ENCODE measurements at regions not wholly inside any gene's neighbourhood (a gene's known extent, or its start where the extent isn't known, plus 50 kb on each side); places are given as distances from the start of the nearest gene placed in this dataset.
"Not testable (repeated sequence)": the region's sequence is repeated elsewhere in the genome, so short reads cannot be mapped to it uniquely, and the experiment has no call there.

DNA sequence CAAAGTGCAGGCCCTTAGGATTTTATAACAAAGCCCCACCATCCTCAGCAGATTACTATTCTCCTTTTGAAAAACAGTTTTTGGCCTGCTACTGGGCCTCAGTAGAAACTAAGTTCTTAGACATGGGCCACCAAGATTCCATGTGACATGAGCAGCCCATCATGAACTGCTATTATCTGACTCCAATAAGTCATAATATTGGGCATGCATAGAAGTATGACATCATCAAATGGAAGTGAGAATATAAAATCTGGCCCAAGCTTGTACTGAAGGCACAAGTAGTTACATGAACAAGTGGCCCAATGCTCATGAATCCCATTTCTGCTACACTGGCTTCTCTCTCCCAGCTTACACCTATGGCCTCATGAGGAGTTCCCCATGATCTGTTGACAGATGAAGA lies 404.8 kb downstream of the EPHA5 start:
- no peaks in the 10 kb centered on the region for H3K9me3 ChIP-seq
- H3K36me3 ChIP-seq = no peaks in the 10 kb centered on the region
- no peaks in the 10 kb centered on the region for H3K27me3 ChIP-seq
- H3K4me3 ChIP-seq = no peak overlapping the region
- DNase-seq = no peak

DNA sequence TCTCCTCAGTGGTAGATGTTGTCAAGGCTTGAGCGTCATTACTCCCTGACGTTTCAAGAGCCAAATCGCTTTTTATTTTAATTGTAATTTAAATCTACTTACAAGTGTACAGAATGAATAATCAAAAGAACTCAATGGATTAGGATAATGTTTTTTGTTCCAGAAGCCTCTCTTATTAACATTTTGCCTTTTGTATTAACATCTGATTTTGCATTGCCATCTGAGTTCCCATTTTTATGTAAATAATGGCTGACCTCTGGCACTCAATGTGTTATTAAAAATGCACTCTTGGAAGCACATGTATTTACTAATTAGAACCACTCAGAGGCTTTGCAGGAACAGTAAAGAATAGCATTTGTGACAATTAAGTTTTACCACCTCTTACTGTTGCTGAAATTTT lies 411.0 kb downstream of the EPHA5 start:
- H3K9me3 ChIP-seq = no peaks in the 10 kb centered on the region
- no peaks in the 10 kb centered on the region for H3K36me3 ChIP-seq
- H3K27me3 ChIP-seq = no peaks in the 10 kb centered on the region
- no peak overlapping the region for H3K4me3 ChIP-seq
- DNase-seq = no peak

DNA sequence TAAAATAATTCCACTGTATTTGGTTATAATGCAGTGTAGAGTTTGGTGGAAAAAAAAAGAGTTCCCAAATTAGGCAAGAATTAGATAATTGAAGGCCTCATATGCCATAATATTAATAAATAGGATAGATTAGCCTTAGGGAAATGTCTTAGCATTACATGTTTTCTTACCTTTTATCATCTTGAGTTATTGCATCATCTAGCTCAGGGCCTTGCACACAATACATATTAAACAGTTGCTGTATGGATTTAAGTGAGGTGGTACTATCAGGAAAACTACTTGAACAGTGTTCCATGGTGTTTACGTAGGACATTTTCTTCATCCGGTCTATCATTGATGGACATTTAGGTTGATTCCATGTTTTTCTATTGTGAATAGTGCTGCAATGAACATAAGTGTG lies 419.4 kb downstream of the EPHA5 start:
- Histone ChIP-seq H3K4me3 (no peak overlapping the region), H3K27me3 (no peaks in the 10 kb centered on the region), H3K9me3 (no peaks in the 10 kb centered on the region), H3K36me3 (no peaks in the 10 kb centered on the region)
- DNase-seq = no peak

DNA sequence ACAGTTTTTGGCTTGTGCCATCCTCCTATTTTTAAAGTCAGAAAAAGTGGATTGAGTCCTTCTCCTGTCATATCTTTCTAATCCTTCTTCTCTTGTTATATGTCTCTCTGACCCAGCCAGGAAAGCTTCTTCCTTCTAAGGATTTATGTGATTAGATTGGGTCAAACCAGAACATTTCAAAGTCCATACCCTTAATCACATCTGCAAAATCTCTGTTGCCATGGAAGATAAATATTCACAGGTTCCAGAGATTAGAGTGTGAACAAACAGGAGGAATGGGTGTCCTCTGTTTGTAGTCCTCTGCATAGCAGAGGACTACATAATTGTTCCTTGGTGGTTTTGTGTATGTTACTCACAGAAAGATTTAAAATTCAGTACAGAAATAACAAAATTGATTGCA lies 421.2 kb downstream of the EPHA5 start:
- no peaks in the 10 kb centered on the region for H3K36me3 ChIP-seq
- no peaks in the 10 kb centered on the region for H3K27me3 ChIP-seq
- no peak for DNase-seq
- no peak overlapping the region for H3K4me3 ChIP-seq
- H3K9me3 ChIP-seq = no peaks in the 10 kb centered on the region

GRCh38 chr4:65242156-65242846 lies 428.0 kb downstream of the EPHA5 start:
- no peaks in the 10 kb centered on the region for H3K27me3 ChIP-seq
- no peaks in the 10 kb centered on the region for H3K36me3 ChIP-seq
- H3K9me3 ChIP-seq = no peaks in the 10 kb centered on the region
- DNase-seq = no peak
- H3K4me3 ChIP-seq = no peak overlapping the region

- no peak for DNase-seq
- Histone ChIP-seq H3K4me3 (no peak overlapping the region), H3K36me3 (no peaks in the 10 kb centered on the region), H3K27me3 (no peaks in the 10 kb centered on the region), H3K9me3 (no peaks in the 10 kb centered on the region)
Observed at GRCh38 chr4:65241257-65241997, 428.9 kb downstream of the EPHA5 start.

- Histone ChIP-seq H3K4me3 (no peak overlapping the region), H3K36me3 (no peaks in the 10 kb centered on the region), H3K9me3 (no peaks in the 10 kb centered on the region), H3K27me3 (no peaks in the 10 kb centered on the region)
- no peak for DNase-seq
Observed at GRCh38 chr4:65234061-65234460, 436.2 kb downstream of the EPHA5 start.

DNA sequence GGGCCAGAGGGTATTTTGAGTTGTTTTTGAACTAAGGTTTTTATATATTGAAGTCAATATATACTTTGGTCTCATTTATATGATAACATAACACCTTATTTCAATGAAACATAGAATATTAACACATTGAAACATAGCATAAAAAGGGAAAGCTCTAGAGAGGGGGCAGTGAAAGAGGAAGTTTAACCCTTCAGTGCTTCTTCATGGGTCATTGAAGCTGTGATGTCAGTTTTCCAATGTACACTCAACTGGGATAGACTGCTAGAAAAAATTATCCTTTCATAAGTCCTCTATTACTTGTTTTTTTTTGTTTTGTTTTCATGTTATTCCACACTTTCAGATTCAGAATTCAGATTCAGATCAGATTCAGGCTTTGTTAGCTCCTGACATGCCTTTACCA lies 442.7 kb downstream of the EPHA5 start:
- H3K9me3 ChIP-seq = no peaks in the 10 kb centered on the region
- no peaks in the 10 kb centered on the region for H3K27me3 ChIP-seq
- no peak overlapping the region for H3K4me3 ChIP-seq
- no peak for DNase-seq
- no peaks in the 10 kb centered on the region for H3K36me3 ChIP-seq

DNA sequence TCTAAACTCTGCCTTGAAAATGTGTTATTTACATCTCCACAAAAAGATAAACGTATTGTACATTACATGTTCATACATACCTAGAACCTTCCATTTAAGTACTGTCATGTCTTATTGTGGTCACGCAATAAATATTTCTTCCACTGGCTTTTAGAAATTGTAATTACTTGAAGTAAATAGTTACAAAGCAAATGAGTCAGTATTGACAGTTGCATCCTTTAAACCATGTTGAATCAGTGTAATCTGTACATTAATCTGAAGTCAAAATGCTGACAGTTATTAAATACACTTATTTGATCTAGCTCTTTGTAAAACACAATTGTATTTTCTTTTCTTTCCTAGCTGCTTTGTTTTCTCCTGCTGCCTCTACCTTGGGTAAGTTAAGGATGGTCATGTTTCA lies 446.7 kb downstream of the EPHA5 start:
- Histone ChIP-seq H3K36me3 (no peaks in the 10 kb centered on the region), H3K4me3 (no peak overlapping the region), H3K9me3 (no peaks in the 10 kb centered on the region), H3K27me3 (no peaks in the 10 kb centered on the region)
- DNase-seq = no peak

GRCh38 chr4:65223074-65223473 lies 447.2 kb downstream of the EPHA5 start:
- H3K9me3 ChIP-seq, H3K4me3 ChIP-seq: not testable (repeated sequence)

GRCh38 chr4:65217179-65217578 lies 453.1 kb downstream of the EPHA5 start:
- Histone ChIP-seq H3K27me3 (no peaks in the 10 kb centered on the region), H3K9me3 (no peaks in the 10 kb centered on the region), H3K36me3 (no peaks in the 10 kb centered on the region), H3K4me3 (no peak overlapping the region)
- no peak for DNase-seq

More at GRCh38 chr4:65223074-65223473, 447.2 kb downstream of the EPHA5 start:
- DNase-seq, H3K36me3 ChIP-seq, H3K27me3 ChIP-seq: not testable (repeated sequence)

DNA sequence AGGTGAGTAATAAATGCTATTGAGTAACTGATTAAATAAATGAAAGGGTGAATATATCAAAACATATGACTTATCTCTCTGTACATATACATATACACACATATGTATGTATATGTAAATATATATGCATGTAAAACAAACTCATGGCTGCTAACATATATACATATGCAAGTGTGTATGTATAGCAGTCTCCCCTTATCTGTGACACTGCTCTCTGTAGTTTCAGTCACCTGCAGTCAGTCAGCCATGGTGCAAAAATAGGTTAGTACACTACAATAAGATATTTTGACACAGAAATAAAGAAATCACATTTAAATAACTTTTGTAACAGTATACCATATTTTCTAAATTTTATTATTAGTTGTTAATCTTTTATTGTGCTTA lies 467.4 kb downstream of the EPHA5 start:
- no peaks in the 10 kb centered on the region for H3K9me3 ChIP-seq
- H3K27me3 ChIP-seq = no peaks in the 10 kb centered on the region
- H3K36me3 ChIP-seq = no peaks in the 10 kb centered on the region
- H3K4me3 ChIP-seq = no peak overlapping the region
- no peak for DNase-seq

DNA sequence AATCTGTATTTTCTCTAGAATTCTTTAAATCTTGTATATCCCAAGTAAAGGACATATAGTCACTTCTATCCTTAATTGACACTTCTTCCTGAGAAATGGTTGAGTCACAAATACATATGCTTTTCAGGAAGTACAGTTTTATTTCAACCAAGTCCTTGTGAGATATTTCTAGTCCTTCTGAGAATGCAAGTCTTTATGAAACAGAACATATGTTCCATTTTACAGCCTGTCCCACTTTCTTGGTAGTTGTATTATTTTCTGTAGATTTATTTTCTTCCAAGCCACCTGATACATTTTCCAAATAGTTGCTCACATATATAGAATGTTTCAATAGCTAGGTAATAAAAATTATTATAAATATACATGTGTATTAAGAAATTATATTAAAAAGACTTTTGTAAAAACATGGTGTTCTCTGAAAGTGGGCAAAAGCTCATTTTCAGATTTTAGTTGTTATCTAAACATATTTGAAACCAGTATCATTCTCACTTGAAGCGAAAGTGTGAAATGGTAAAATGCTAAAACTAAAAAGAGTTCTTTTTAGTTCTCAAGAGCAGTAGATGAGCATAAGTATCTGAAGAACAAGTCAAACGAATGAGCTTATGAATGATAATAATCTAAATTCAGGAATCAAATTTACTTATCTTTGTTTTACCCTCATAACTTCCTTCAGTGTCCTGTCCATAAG lies 468.0 kb downstream of the EPHA5 start:
- no peaks in the 10 kb centered on the region for H3K9me3 ChIP-seq
- no peak for DNase-seq

GRCh38 chr4:65195666-65196065 lies 474.6 kb downstream of the EPHA5 start:
- Histone ChIP-seq H3K4me3 (no peak overlapping the region), H3K9me3 (no peaks in the 10 kb centered on the region), H3K36me3 (no peaks in the 10 kb centered on the region), H3K27me3 (no peaks in the 10 kb centered on the region)
- no peak for DNase-seq

More for the DNA sequence above, 468.0 kb downstream of the EPHA5 start:
- Histone ChIP-seq H3K4me3 (no peak overlapping the region), H3K36me3 (no peaks in the 10 kb centered on the region), H3K27me3 (no peaks in the 10 kb centered on the region)

DNA sequence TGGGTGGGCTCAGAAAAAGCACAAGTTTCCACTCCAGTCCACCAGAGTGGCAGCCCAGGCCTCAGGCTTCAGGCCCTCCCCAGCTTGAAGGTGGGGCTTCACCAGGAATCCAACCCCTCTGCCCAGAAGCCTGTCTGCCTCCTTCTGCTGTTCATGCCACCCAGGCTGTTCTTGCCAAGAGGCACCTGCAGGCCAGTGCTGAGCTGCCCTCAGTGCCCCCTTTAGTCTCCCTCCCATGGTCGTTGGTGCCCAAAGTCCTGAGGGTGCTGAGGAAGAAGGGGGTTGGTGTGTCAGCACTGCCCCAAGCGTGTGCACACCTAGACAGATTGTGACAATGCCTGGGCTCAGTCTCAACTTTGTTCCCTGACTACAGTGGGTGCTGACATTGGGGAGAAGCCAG lies 475.3 kb downstream of the EPHA5 start:
- no peaks in the 10 kb centered on the region for H3K9me3 ChIP-seq
- no peaks in the 10 kb centered on the region for H3K27me3 ChIP-seq
- DNase-seq = no peak
- no peak overlapping the region for H3K4me3 ChIP-seq
- H3K36me3 ChIP-seq = no peaks in the 10 kb centered on the region

- Histone ChIP-seq H3K9me3 (no peaks in the 10 kb centered on the region), H3K4me3 (no peak overlapping the region), H3K27me3 (no peaks in the 10 kb centered on the region), H3K36me3 (no peaks in the 10 kb centered on the region)
- DNase-seq = no peak
Observed at GRCh38 chr4:65193985-65194384, 476.3 kb downstream of the EPHA5 start.

- no peaks in the 10 kb centered on the region for H3K36me3 ChIP-seq
- no peaks in the 10 kb centered on the region for H3K9me3 ChIP-seq
- DNase-seq = no peak
- H3K27me3 ChIP-seq = no peaks in the 10 kb centered on the region
- H3K4me3 ChIP-seq = no peak overlapping the region
Observed at GRCh38 chr4:65190780-65191179, 479.5 kb downstream of the EPHA5 start.

- DNase-seq = no peak
- Histone ChIP-seq H3K36me3 (no peaks in the 10 kb centered on the region), H3K4me3 (no peak overlapping the region), H3K9me3 (no peaks in the 10 kb centered on the region), H3K27me3 (no peaks in the 10 kb centered on the region)
Observed at GRCh38 chr4:65175585-65175984, 494.7 kb downstream of the EPHA5 start.
